Endothelial cell of umbilical vein (primary cell): ENCODE measurements at regions not wholly inside any gene's neighbourhood (a gene's known extent, or its start where the extent isn't known, plus 50 kb on each side); places are given as distances from the start of the nearest gene placed in this dataset.

Experiments used
- BruUV-seq: library from RNA; stranded (reverse); fragments of 400-500 nt; replicated peaks from 2 replicates; lab custom pipeline; 2021; lab: Mats Ljungman, UMichigan
- CTCF ChIA-PET: fragments of 300-600, 350-600 bp; sonication (Branson Sonifier 250); formaldehyde crosslinking; loops from one replicate; lab custom pipeline; 2021; ENCODE audit warnings: antibody characterized with exemption, inconsistent platforms; lab: Charles Lee
- POLR2A ChIA-PET: fragments of 300-600, 350-600 bp; sonication (Branson Sonifier 250); formaldehyde crosslinking; loops from one replicate; lab custom pipeline; 2021; ENCODE audit warnings: antibody characterized with exemption, inconsistent platforms; lab: Charles Lee
- DNase-seq: peaks from one replicate; pipeline ENCODE4 v3.0.0-alpha.2; 2011; ENCODE audit warnings: low read depth, low spot score
- FAIRE-seq: peaks from 2 replicates; lab custom pipeline; 2011; peaks lifted over from hg19 to GRCh38; lab: Jason Lieb, UNC
- H2AFZ ChIP-seq: 2 replicates; pipeline ENCODE4 v1.6.0; 2012; ENCODE audit warnings: low read depth, low read length, control low read depth, inconsistent platforms
- H3K27ac ChIP-seq: 2 replicates; pipeline ENCODE4 v1.5.1; 2011; ENCODE audit warnings: low read depth, mild to moderate bottlenecking, control low read depth, low read length, moderate library complexity; ENCODE audit not compliant: insufficient read depth
- H3K27me3 ChIP-seq, 2 experiments: 2 replicates each; pipeline versions ENCODE4 v1.6.0 to v1.6.1; 2011; ENCODE audit warnings: low read length in 2 of 2, mixed read lengths in 1 of 2; ENCODE audit not compliant: control insufficient read depth in 2 of 2, insufficient read depth in 2 of 2
- H3K36me3 ChIP-seq, 2 experiments: 2 replicates in 1 of 2; 3 replicates in 1 of 2; pipeline ENCODE4 v1.5.1; 2011; ENCODE audit warnings: low read length in 2 of 2, mild to moderate bottlenecking in 1 of 2, moderate library complexity in 1 of 2; ENCODE audit not compliant: control insufficient read depth in 2 of 2, insufficient read depth in 2 of 2; ENCODE audit errors: extremely low read depth in 1 of 2
- H3K4me1 ChIP-seq: 3 replicates; pipeline ENCODE4 v1.5.1; 2011; ENCODE audit warnings: mild to moderate bottlenecking, low read length; ENCODE audit not compliant: control insufficient read depth, insufficient read depth; ENCODE audit errors: extremely low read depth
- H3K4me2 ChIP-seq: 2 replicates; pipeline ENCODE4 v1.6.1; 2011; ENCODE audit warnings: low read length, control low read depth, mixed read lengths; ENCODE audit not compliant: insufficient read depth
- H3K4me3 ChIP-seq, 3 experiments: fragments of 200-600 bp in 1 of 3; sonication (generic), shearing (Covaris generic) in 1 of 3; replicated peaks in 1 of 3; 2 replicates each; pipeline ENCODE4 v1.5.1; 2011 to 2016; ENCODE audit warnings: control low read depth in 3 of 3, low read length in 3 of 3, mild to moderate bottlenecking in 2 of 3, inconsistent platforms in 1 of 3, low read depth in 1 of 3, moderate library complexity in 1 of 3; ENCODE audit not compliant: insufficient read depth in 1 of 3
- H3K79me2 ChIP-seq: 2 replicates; pipeline ENCODE4 v1.6.0; 2012; ENCODE audit warnings: low read length, inconsistent platforms; ENCODE audit not compliant: control insufficient read depth, insufficient read depth
- H3K9ac ChIP-seq: replicated peaks from 2 replicates; pipeline ENCODE3; 2011; ENCODE audit warnings: low read length, control low read depth; ENCODE audit not compliant: insufficient read depth; ENCODE audit errors: extremely low read depth
- H3K9me1 ChIP-seq: replicated peaks from 3 replicates; pipeline ENCODE4 v1.6.0; 2011; ENCODE audit warnings: mild to moderate bottlenecking, low read length; ENCODE audit not compliant: control insufficient read depth, insufficient read depth; ENCODE audit errors: extremely low read depth
- H3K9me3 ChIP-seq: replicated peaks from 2 replicates; pipeline ENCODE4 v1.5.1; 2012; ENCODE audit warnings: low read length, inconsistent platforms; ENCODE audit not compliant: control insufficient read depth, insufficient read depth
- H4K20me1 ChIP-seq: replicated peaks from 2 replicates; pipeline ENCODE3; 2011; ENCODE audit warnings: mild to moderate bottlenecking, low read length; ENCODE audit not compliant: control insufficient read depth, insufficient read depth; ENCODE audit errors: extremely low read depth
- EZH2 ChIP-seq: IDR thresholded peaks from 2 replicates; pipeline ENCODE4 v1.6.1; 2012; ENCODE audit warnings: borderline replicate concordance, low read depth, mild to moderate bottlenecking, moderate library complexity, low read length, inconsistent platforms; ENCODE audit not compliant: severe bottlenecking
- FOS ChIP-seq: IDR thresholded peaks from 2 replicates; pipeline ENCODE4 v1.6.1; 2011; ENCODE audit warnings: mild to moderate bottlenecking, low read length, moderate library complexity, borderline replicate concordance; ENCODE audit not compliant: insufficient read depth
- MAX ChIP-seq: IDR thresholded peaks from 2 replicates; pipeline ENCODE4 v1.6.1; 2011; ENCODE audit not compliant: insufficient read depth, insufficient read length
- POLR2A ChIP-seq: IDR thresholded peaks from 2 replicates; pipeline ENCODE4 v1.6.1; 2012; ENCODE audit warnings: low read depth, mild to moderate bottlenecking, control low read depth, low read length
- dilution Hi-C: fragments of 300-500 bp; cut with MboI; formaldehyde crosslinking; loops from one replicate; pipeline ENCODE4 v1.15.0; 2019; ENCODE audit warnings: low sequenced_read_pairs; ENCODE audit not compliant: extremely low pct_ligation_motif_present
- intact Hi-C: fragments of 100-400 bp; cut with micrococcal nuclease; formaldehyde crosslinking; loops from one replicate; pipeline ENCODE4 v1.10.0; 2022

GRCh38 chr7:86504229-86504628 lies 139.5 kb upstream of the GRM3 start:
- no TSS peak for BruUV-seq
- Histone ChIP-seq H3K4me2 (no peak overlapping the region), H4K20me1 (no peaks in the 10 kb centered on the region), H3K4me1 (no peaks in the 10 kb centered on the region), H3K9ac (no peak overlapping the region), H3K4me3 (no peak overlapping the region), H2AFZ (no peak overlapping the region), H3K27ac (no peak overlapping the region), H3K27me3 (no peaks in the 10 kb centered on the region), H3K36me3 (no peaks in the 10 kb centered on the region), H3K9me3 (no peaks in the 10 kb centered on the region), H3K9me1 (no peaks in the 10 kb centered on the region), H3K79me2 (no peaks in the 10 kb centered on the region)
- no peak for DNase-seq
- POLR2A ChIA-PET = no interaction called here
- CTCF ChIA-PET = interaction anchor here (1.4 kb wide), 1 partner anchor 35 kb away, joined by 3 read pairs; no protein-coding TSS in a partner anchor
- intact Hi-C loops (no loop called here), dilution Hi-C loops (no loop called here)
- TF ChIP-seq FOS (no peak), POLR2A (no peak)
- no peak for FAIRE-seq

GRCh38 chr7:86499986-86500385 lies 143.7 kb upstream of the GRM3 start:
- no peak for FAIRE-seq

More at GRCh38 chr7:86499986-86500385, 143.7 kb upstream of the GRM3 start:
- no peaks in the 10 kb centered on the region for H3K27me3 ChIP-seq
- H3K79me2 ChIP-seq = no peaks in the 10 kb centered on the region
- no peak overlapping the region for H3K4me2 ChIP-seq
- no peak overlapping the region for H2AFZ ChIP-seq
- no peaks in the 10 kb centered on the region for H3K4me1 ChIP-seq
- ChIA-PET POLR2A (no interaction called here), CTCF (no interaction called here)
- H3K9me3 ChIP-seq = no peaks in the 10 kb centered on the region
- H3K9me1 ChIP-seq = no peaks in the 10 kb centered on the region
- BruUV-seq = no TSS peak
- H3K27ac ChIP-seq = no peak overlapping the region
- DNase-seq = no peak
- H3K36me3 ChIP-seq = no peaks in the 10 kb centered on the region
- no peaks in the 10 kb centered on the region for H4K20me1 ChIP-seq
- intact Hi-C loops (no loop called here), dilution Hi-C loops (no loop called here)
- no peak overlapping the region for H3K4me3 ChIP-seq
- TF ChIP-seq MAX = no peak
- no peak for TF ChIP-seq EZH2
- H3K9ac ChIP-seq = no peak overlapping the region
